Posterior vena cava (tissue), 2 donors: ENCODE measurements at regions not wholly inside any gene's neighbourhood (a gene's known extent, or its start where the extent isn't known, plus 50 kb on each side); places are given as distances from the start of the nearest gene placed in this dataset.
"Not testable (repeated sequence)": the region's sequence is repeated elsewhere in the genome, so short reads cannot be mapped to it uniquely, and the experiment has no call there.

Source experiments
- DNase-seq: peaks from one replicate; pipeline ENCODE4 v3.0.0-alpha.2; 2020; ENCODE audit warnings: low spot score
- intact Hi-C, 2 donors: fragments of 100-400 bp; cut with DNase I; formaldehyde crosslinking; loops; one replicate each; pipeline versions ENCODE4 v1.14.1 to v1.14.2; 2022 to 2023
- donor health status: DM: yes; HTN: yes; CAD: no.
- donor health status: DM: yes; HTN: yes; CAD: no.

- intact Hi-C loops: no loop called here
- DNase-seq: no peak
Measured at GRCh38 chr14:65991104-65991503, 495.1 kb upstream of the CCDC196 start.

- intact Hi-C loops: not testable (repeated sequence)
Measured at GRCh38 chr14:65991935-65992334, 494.2 kb upstream of the CCDC196 start.

GRCh38 chr14:65993103-65993502 lies 493.1 kb upstream of the CCDC196 start:
- intact Hi-C loops: no loop called here
- DNase-seq: no peak

More at GRCh38 chr14:65991935-65992334, 494.2 kb upstream of the CCDC196 start:
- DNase-seq: not testable (repeated sequence)

- no peak for DNase-seq
- intact Hi-C loops: no loop called here
Measured at GRCh38 chr14:65993996-65994395, 492.2 kb upstream of the CCDC196 start.

GRCh38 chr14:65997347-65997746 lies 488.8 kb upstream of the CCDC196 start:
- intact Hi-C loops: no loop called here

GRCh38 chr14:65999865-66000264 lies 486.3 kb upstream of the CCDC196 start:
- no peak for DNase-seq
- intact Hi-C loops: no loop called here

More at GRCh38 chr14:65997347-65997746, 488.8 kb upstream of the CCDC196 start:
- DNase-seq: no peak

- no peak for DNase-seq
- intact Hi-C loops: no loop called here
Measured at GRCh38 chr14:66000766-66001165, 485.4 kb upstream of the CCDC196 start.

- intact Hi-C loops: no loop called here
- DNase-seq: no peak
Measured at GRCh38 chr14:66001356-66001755, 484.8 kb upstream of the CCDC196 start.

- no peak for DNase-seq
- intact Hi-C loops: no loop called here
Measured at GRCh38 chr14:66003082-66003730, 483.0 kb upstream of the CCDC196 start.

GRCh38 chr14:66005900-66006434 lies 480.2 kb upstream of the CCDC196 start:
- DNase-seq: no peak
- intact Hi-C loops: no loop called here

GRCh38 chr14:66008631-66009030 lies 477.5 kb upstream of the CCDC196 start:
- DNase-seq: no peak
- intact Hi-C loops: no loop called here

GRCh38 chr14:66009089-66009488 lies 477.1 kb upstream of the CCDC196 start:
- no peak for DNase-seq
- intact Hi-C loops: no loop called here

- intact Hi-C loops: no loop called here
- no peak for DNase-seq
Measured at GRCh38 chr14:66010695-66011094, 475.5 kb upstream of the CCDC196 start.

GRCh38 chr14:66011855-66012254 lies 474.3 kb upstream of the CCDC196 start:
- intact Hi-C loops: no loop called here
- DNase-seq: no peak

- intact Hi-C loops, DNase-seq: not testable (repeated sequence)
Measured at GRCh38 chr14:66013607-66014006, 472.6 kb upstream of the CCDC196 start.

GRCh38 chr14:66015071-66015780 lies 470.9 kb upstream of the CCDC196 start:
- intact Hi-C loops: no loop called here
- no peak for DNase-seq

- intact Hi-C loops: no loop called here
- no peak for DNase-seq
Measured at GRCh38 chr14:66017927-66018326, 468.2 kb upstream of the CCDC196 start.

GRCh38 chr14:66022526-66022925 lies 463.6 kb upstream of the CCDC196 start:
- intact Hi-C loops: no loop called here
- DNase-seq: no peak

- no peak for DNase-seq
- intact Hi-C loops: no loop called here
Measured at GRCh38 chr14:66025779-66026178, 460.4 kb upstream of the CCDC196 start.

GRCh38 chr14:66031981-66032380 lies 454.2 kb upstream of the CCDC196 start:
- intact Hi-C loops, DNase-seq: not testable (repeated sequence)

GRCh38 chr14:66032800-66033199 lies 453.4 kb upstream of the CCDC196 start:
- no peak for DNase-seq
- intact Hi-C loops: no loop called here
